ENCODE measurements at regions not wholly inside any gene's neighbourhood (a gene's known extent, or its start where the extent isn't known, plus 50 kb on each side); places are given as distances from the start of the nearest gene placed in this dataset.

DNA sequence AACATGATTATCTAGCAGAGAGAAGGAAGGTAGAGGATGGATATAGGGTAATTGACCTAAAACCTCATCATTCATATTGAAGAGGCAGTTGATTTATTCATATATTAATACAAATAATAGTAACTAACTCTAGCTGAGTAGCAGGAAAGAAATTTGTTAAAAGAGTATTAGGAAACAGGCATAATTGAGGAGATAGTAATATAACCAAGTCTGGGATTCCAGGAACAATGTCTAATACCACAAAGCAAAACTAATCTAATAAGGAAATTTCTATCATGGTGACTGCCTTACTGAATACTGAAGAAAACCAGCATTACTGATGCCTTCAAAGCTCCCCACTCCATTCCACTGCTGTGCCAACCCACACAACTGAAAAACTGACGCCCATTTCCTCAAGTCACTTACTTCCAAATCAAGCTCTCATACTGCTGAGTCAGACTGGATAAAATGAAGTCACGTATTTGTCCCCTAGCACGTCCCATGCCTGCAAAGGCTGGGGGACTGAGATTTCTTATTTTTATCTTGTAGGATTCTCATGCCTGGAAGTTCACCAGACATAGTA lies 153.9 kb downstream of the SMC2 start:
- Mint-ChIP-seq H3K9me3 (peaks cover 7% of the 10 kb centered on the region), H3K36me3 (ENCODE audit: low read depth) (peaks cover 4% of the 10 kb centered on the region), H3K4me3 (no peak overlapping the region), H3K4me1 (no peaks in the 10 kb centered on the region), H3K27ac (no peak overlapping the region), H3K27me3 (ENCODE audit: insufficient read depth) (no peaks in the 10 kb centered on the region)
- Histone ChIP-seq H3K9me3 (ENCODE audit: control insufficient read depth, low read length) (no peaks in the 10 kb centered on the region), H3K27ac (ENCODE audit: low read depth, low read length) (no peak overlapping the region), H3K27me3 (ENCODE audit: control insufficient read depth, insufficient read depth, low read length, poor library complexity, severe bottlenecking) (no peaks in the 10 kb centered on the region), H3K9ac (ENCODE audit: extremely low read depth, low read length, poor library complexity, severe bottlenecking) (no peak overlapping the region), H3K4me3 (ENCODE audit: low read length) (no peak overlapping the region), H3K4me1 (ENCODE audit: control insufficient read depth, insufficient read depth, low read length) (no peaks in the 10 kb centered on the region), H3K36me3 (ENCODE audit: control insufficient read depth, insufficient read depth, low read length) (no peaks in the 10 kb centered on the region)
- no peak for DNase-seq
- WGBS, 2 experiments (ENCODE audit: insufficient coverage in 1 of 2, insufficient read length in 1 of 2), result 86% methylated on average over 3 of the region's 3 CpGs; no CpG with 5 or more reads in 1 of the 2 experiments
- TF ChIP-seq, protein P1, sequence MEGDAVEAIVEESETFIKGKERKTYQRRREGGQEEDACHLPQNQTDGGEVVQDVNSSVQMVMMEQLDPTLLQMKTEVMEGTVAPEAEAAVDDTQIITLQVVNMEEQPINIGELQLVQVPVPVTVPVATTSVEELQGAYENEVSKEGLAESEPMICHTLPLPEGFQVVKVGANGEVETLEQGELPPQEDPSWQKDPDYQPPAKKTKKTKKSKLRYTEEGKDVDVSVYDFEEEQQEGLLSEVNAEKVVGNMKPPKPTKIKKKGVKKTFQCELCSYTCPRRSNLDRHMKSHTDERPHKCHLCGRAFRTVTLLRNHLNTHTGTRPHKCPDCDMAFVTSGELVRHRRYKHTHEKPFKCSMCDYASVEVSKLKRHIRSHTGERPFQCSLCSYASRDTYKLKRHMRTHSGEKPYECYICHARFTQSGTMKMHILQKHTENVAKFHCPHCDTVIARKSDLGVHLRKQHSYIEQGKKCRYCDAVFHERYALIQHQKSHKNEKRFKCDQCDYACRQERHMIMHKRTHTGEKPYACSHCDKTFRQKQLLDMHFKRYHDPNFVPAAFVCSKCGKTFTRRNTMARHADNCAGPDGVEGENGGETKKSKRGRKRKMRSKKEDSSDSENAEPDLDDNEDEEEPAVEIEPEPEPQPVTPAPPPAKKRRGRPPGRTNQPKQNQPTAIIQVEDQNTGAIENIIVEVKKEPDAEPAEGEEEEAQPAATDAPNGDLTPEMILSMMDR (conservative IDR thresholded peaks at IDR 0.05), result no peak

DNA sequence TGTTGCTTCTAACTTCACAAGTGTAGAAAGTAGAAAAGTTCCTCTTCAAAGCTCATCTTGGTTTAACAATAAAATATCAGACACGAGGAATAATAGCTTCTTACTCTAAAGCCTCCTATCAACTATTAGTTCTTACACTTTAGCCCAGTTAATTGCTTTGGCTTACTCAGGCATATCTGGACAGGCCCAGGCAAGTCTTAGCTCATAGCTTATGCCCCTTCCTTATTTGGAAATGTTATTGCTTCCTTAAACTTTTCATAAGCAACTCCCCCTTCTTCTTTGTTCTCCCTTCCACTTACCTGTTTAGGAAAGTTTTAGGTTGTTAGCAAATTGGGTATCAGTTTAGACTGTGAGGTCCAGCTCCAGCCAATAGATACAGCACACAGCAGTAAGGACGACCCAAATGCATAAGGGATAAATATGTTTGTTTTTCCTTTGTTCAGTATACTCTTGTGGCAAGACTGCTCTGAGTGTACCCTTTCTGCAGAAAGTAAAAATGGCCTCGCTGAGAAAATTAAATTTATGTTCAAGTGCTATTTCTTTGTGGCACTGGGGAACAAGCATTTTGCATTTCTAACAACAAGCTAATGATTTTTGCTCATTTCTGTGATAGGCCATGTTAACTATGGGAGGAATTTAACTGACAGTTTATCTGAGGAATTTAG lies 162.1 kb downstream of the SMC2 start:
- WGBS, 2 experiments (ENCODE audit: insufficient coverage in 1 of 2, insufficient read length in 1 of 2), result 88 to 92% methylated on average over 1 to 3 of the region's 3 CpGs
- Histone ChIP-seq H3K27me3 (ENCODE audit: control insufficient read depth, insufficient read depth, low read length, poor library complexity, severe bottlenecking) (no peaks in the 10 kb centered on the region), H3K36me3 (ENCODE audit: control insufficient read depth, insufficient read depth, low read length) (no peaks in the 10 kb centered on the region), H3K4me3 (ENCODE audit: low read length) (no peak overlapping the region), H3K27ac (ENCODE audit: low read depth, low read length) (no peak overlapping the region), H3K9ac (ENCODE audit: extremely low read depth, low read length, poor library complexity, severe bottlenecking) (no peak overlapping the region), H3K4me1 (ENCODE audit: control insufficient read depth, insufficient read depth, low read length) (no peaks in the 10 kb centered on the region), H3K9me3 (ENCODE audit: control insufficient read depth, low read length) (peaks cover 6% of the 10 kb centered on the region)
- Mint-ChIP-seq H3K27me3 (ENCODE audit: insufficient read depth) (no peaks in the 10 kb centered on the region), H3K4me3 (no peak overlapping the region), H3K27ac (no peak overlapping the region), H3K4me1 (peaks cover 31% of the 10 kb centered on the region), H3K36me3 (ENCODE audit: low read depth) (peaks cover 9% of the 10 kb centered on the region), H3K9me3 (peaks cover 25% of the 10 kb centered on the region)
- TF ChIP-seq, protein P1 (conservative IDR thresholded peaks at IDR 0.05), result no peak
- no peak for DNase-seq

DNA sequence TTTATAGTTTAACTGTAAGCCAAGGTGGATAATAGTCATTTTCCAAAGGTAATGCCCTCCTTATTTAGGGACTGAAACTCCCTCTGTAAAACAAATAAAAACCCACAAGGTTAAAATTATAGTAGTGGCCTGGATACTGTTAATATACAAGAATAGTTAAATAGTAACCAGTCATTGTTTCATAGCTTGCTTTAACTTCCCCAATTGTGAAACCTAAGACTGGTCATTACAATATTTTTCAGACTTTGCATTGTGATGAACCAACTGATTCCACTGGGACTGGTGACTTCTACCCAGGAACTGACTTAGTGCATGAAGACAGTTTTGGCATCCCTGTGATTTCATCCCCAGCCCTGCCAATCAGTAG lies 162.6 kb downstream of the SMC2 start:
- Mint-ChIP-seq H3K27me3 (ENCODE audit: insufficient read depth) (no peaks in the 10 kb centered on the region), H3K9me3 (peaks cover 25% of the 10 kb centered on the region), H3K4me1 (peaks cover 31% of the 10 kb centered on the region), H3K4me3 (no peak overlapping the region), H3K27ac (no peak overlapping the region), H3K36me3 (ENCODE audit: low read depth) (peaks cover 9% of the 10 kb centered on the region)
- H3K36me3 ChIP-seq (ENCODE audit: control insufficient read depth, insufficient read depth, low read length), result no peaks in the 10 kb centered on the region
- H3K27me3 ChIP-seq (ENCODE audit: control insufficient read depth, insufficient read depth, low read length, poor library complexity, severe bottlenecking), result no peaks in the 10 kb centered on the region
- no peak for DNase-seq
- TF ChIP-seq, protein P1 (conservative IDR thresholded peaks at IDR 0.05), result no peak
- no peak overlapping the region for H3K4me3 ChIP-seq (ENCODE audit: low read length)
- H3K9me3 ChIP-seq (ENCODE audit: control insufficient read depth, low read length), result peaks cover 6% of the 10 kb centered on the region
- H3K4me1 ChIP-seq (ENCODE audit: control insufficient read depth, insufficient read depth, low read length), result no peaks in the 10 kb centered on the region
- H3K9ac ChIP-seq (ENCODE audit: extremely low read depth, low read length, poor library complexity, severe bottlenecking), result no peak overlapping the region
- H3K27ac ChIP-seq (ENCODE audit: low read depth, low read length), result no peak overlapping the region
